Endothelial cell of umbilical vein (primary cell): ENCODE measurements at regions not wholly inside any gene's neighbourhood (a gene's known extent, or its start where the extent isn't known, plus 50 kb on each side); places are given as distances from the start of the nearest gene placed in this dataset.

Source experiments
- BruUV-seq: library from RNA; stranded (reverse); fragments of 400-500 nt; replicated peaks from 2 replicates; lab custom pipeline; 2021; lab: Mats Ljungman, UMichigan
- CTCF ChIA-PET: fragments of 300-600, 350-600 bp; sonication (Branson Sonifier 250); formaldehyde crosslinking; loops from one replicate; lab custom pipeline; 2021; ENCODE audit warnings: antibody characterized with exemption, inconsistent platforms; lab: Charles Lee
- POLR2A ChIA-PET: fragments of 300-600, 350-600 bp; sonication (Branson Sonifier 250); formaldehyde crosslinking; loops from one replicate; lab custom pipeline; 2021; ENCODE audit warnings: antibody characterized with exemption, inconsistent platforms; lab: Charles Lee
- DNase-seq: peaks from one replicate; pipeline ENCODE4 v3.0.0-alpha.2; 2011; ENCODE audit warnings: low read depth, low spot score
- FAIRE-seq: peaks from 2 replicates; lab custom pipeline; 2011; peaks lifted over from hg19 to GRCh38; lab: Jason Lieb, UNC
- H2AFZ ChIP-seq: 2 replicates; pipeline ENCODE4 v1.6.0; 2012; ENCODE audit warnings: low read depth, low read length, control low read depth, inconsistent platforms
- H3K27ac ChIP-seq: 2 replicates; pipeline ENCODE4 v1.5.1; 2011; ENCODE audit warnings: low read depth, mild to moderate bottlenecking, control low read depth, low read length, moderate library complexity; ENCODE audit not compliant: insufficient read depth
- H3K27me3 ChIP-seq, 2 experiments: 2 replicates each; pipeline versions ENCODE4 v1.6.0 to v1.6.1; 2011; ENCODE audit warnings: low read length in 2 of 2, mixed read lengths in 1 of 2; ENCODE audit not compliant: control insufficient read depth in 2 of 2, insufficient read depth in 2 of 2
- H3K36me3 ChIP-seq, 2 experiments: 2 replicates in 1 of 2; 3 replicates in 1 of 2; pipeline ENCODE4 v1.5.1; 2011; ENCODE audit warnings: low read length in 2 of 2, mild to moderate bottlenecking in 1 of 2, moderate library complexity in 1 of 2; ENCODE audit not compliant: control insufficient read depth in 2 of 2, insufficient read depth in 2 of 2; ENCODE audit errors: extremely low read depth in 1 of 2
- H3K4me1 ChIP-seq: 3 replicates; pipeline ENCODE4 v1.5.1; 2011; ENCODE audit warnings: mild to moderate bottlenecking, low read length; ENCODE audit not compliant: control insufficient read depth, insufficient read depth; ENCODE audit errors: extremely low read depth
- H3K4me2 ChIP-seq: 2 replicates; pipeline ENCODE4 v1.6.1; 2011; ENCODE audit warnings: low read length, control low read depth, mixed read lengths; ENCODE audit not compliant: insufficient read depth
- H3K4me3 ChIP-seq, 3 experiments: fragments of 200-600 bp in 1 of 3; sonication (generic), shearing (Covaris generic) in 1 of 3; replicated peaks in 1 of 3; 2 replicates each; pipeline ENCODE4 v1.5.1; 2011 to 2016; ENCODE audit warnings: control low read depth in 3 of 3, low read length in 3 of 3, mild to moderate bottlenecking in 2 of 3, inconsistent platforms in 1 of 3, low read depth in 1 of 3, moderate library complexity in 1 of 3; ENCODE audit not compliant: insufficient read depth in 1 of 3
- H3K79me2 ChIP-seq: 2 replicates; pipeline ENCODE4 v1.6.0; 2012; ENCODE audit warnings: low read length, inconsistent platforms; ENCODE audit not compliant: control insufficient read depth, insufficient read depth
- H3K9ac ChIP-seq: replicated peaks from 2 replicates; pipeline ENCODE3; 2011; ENCODE audit warnings: low read length, control low read depth; ENCODE audit not compliant: insufficient read depth; ENCODE audit errors: extremely low read depth
- H3K9me1 ChIP-seq: replicated peaks from 3 replicates; pipeline ENCODE4 v1.6.0; 2011; ENCODE audit warnings: mild to moderate bottlenecking, low read length; ENCODE audit not compliant: control insufficient read depth, insufficient read depth; ENCODE audit errors: extremely low read depth
- H3K9me3 ChIP-seq: replicated peaks from 2 replicates; pipeline ENCODE4 v1.5.1; 2012; ENCODE audit warnings: low read length, inconsistent platforms; ENCODE audit not compliant: control insufficient read depth, insufficient read depth
- H4K20me1 ChIP-seq: replicated peaks from 2 replicates; pipeline ENCODE3; 2011; ENCODE audit warnings: mild to moderate bottlenecking, low read length; ENCODE audit not compliant: control insufficient read depth, insufficient read depth; ENCODE audit errors: extremely low read depth
- EZH2 ChIP-seq: IDR thresholded peaks from 2 replicates; pipeline ENCODE4 v1.6.1; 2012; ENCODE audit warnings: borderline replicate concordance, low read depth, mild to moderate bottlenecking, moderate library complexity, low read length, inconsistent platforms; ENCODE audit not compliant: severe bottlenecking
- FOS ChIP-seq: IDR thresholded peaks from 2 replicates; pipeline ENCODE4 v1.6.1; 2011; ENCODE audit warnings: mild to moderate bottlenecking, low read length, moderate library complexity, borderline replicate concordance; ENCODE audit not compliant: insufficient read depth
- GATA2 ChIP-seq: IDR thresholded peaks from 2 replicates; pipeline ENCODE4 v1.7.0; 2011; ENCODE audit warnings: low read depth, mild to moderate bottlenecking, moderate library complexity, mixed read lengths, low read length; ENCODE audit not compliant: insufficient read length, insufficient read depth
- JUN ChIP-seq: IDR thresholded peaks from 2 replicates; pipeline ENCODE4 v1.6.1; 2011; ENCODE audit warnings: borderline replicate concordance, low read depth; ENCODE audit not compliant: insufficient read length, insufficient read depth
- MYC ChIP-seq: IDR thresholded peaks from one replicate; pipeline ENCODE4 v1.6.1; 2011; ENCODE audit warnings: mild to moderate bottlenecking, low read depth, low read length
- POLR2A ChIP-seq: IDR thresholded peaks from 2 replicates; pipeline ENCODE4 v1.6.1; 2012; ENCODE audit warnings: low read depth, mild to moderate bottlenecking, control low read depth, low read length
- POLR2AphosphoS5 ChIP-seq: IDR thresholded peaks from 2 replicates; pipeline ENCODE4 v1.6.1; 2012; ENCODE audit warnings: low read depth, mild to moderate bottlenecking, control low read depth, low read length, moderate library complexity; ENCODE audit not compliant: insufficient read depth
- dilution Hi-C: fragments of 300-500 bp; cut with MboI; formaldehyde crosslinking; loops from one replicate; pipeline ENCODE4 v1.15.0; 2019; ENCODE audit warnings: low sequenced_read_pairs; ENCODE audit not compliant: extremely low pct_ligation_motif_present
- intact Hi-C: fragments of 100-400 bp; cut with micrococcal nuclease; formaldehyde crosslinking; loops from one replicate; pipeline ENCODE4 v1.10.0; 2022
- TF ChIP-seq, protein P1 (sequence below): IDR thresholded peaks from 2 replicates; pipeline ENCODE4 v1.6.1; 2011; ENCODE audit not compliant: insufficient read depth, insufficient read length
- TF ChIP-seq, protein P2 (sequence below), 2 donors: IDR thresholded peaks; 1 replicate in 1 of 2; 2 replicates in 1 of 2; pipeline ENCODE4 v1.5.1; 2011; ENCODE audit warnings: low read length in 2 of 2, mild to moderate bottlenecking in 2 of 2, moderate library complexity in 2 of 2, control low read depth in 1 of 2, inconsistent platforms in 1 of 2, low read depth in 1 of 2; ENCODE audit not compliant: insufficient read depth in 1 of 2; ENCODE audit errors: extremely low read depth in 1 of 2

- intact Hi-C loops (no loop called here), dilution Hi-C loops (no loop called here)
- H2AFZ ChIP-seq = no peak overlapping the region
- H4K20me1 ChIP-seq = no peaks in the 10 kb centered on the region
- TF ChIP-seq MYC (no peak), GATA2 (no peak), JUN (no peak), POLR2AphosphoS5 (no peak), FOS (no peak), POLR2A (no peak), EZH2 (no peak)
- TF ChIP-seq, protein P1, sequence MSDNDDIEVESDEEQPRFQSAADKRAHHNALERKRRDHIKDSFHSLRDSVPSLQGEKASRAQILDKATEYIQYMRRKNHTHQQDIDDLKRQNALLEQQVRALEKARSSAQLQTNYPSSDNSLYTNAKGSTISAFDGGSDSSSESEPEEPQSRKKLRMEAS = no peak
- TF ChIP-seq, protein P2, sequence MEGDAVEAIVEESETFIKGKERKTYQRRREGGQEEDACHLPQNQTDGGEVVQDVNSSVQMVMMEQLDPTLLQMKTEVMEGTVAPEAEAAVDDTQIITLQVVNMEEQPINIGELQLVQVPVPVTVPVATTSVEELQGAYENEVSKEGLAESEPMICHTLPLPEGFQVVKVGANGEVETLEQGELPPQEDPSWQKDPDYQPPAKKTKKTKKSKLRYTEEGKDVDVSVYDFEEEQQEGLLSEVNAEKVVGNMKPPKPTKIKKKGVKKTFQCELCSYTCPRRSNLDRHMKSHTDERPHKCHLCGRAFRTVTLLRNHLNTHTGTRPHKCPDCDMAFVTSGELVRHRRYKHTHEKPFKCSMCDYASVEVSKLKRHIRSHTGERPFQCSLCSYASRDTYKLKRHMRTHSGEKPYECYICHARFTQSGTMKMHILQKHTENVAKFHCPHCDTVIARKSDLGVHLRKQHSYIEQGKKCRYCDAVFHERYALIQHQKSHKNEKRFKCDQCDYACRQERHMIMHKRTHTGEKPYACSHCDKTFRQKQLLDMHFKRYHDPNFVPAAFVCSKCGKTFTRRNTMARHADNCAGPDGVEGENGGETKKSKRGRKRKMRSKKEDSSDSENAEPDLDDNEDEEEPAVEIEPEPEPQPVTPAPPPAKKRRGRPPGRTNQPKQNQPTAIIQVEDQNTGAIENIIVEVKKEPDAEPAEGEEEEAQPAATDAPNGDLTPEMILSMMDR (IDR thresholded peaks at IDR 0.05; ENCODE audit: extremely low read depth in 1 of 2, insufficient read depth in 1 of 2, low read depth in 1 of 2, low read length in 2 of 2) = no peak
- FAIRE-seq (no peak), DNase-seq (no peak)
- no peak overlapping the region for H3K27ac ChIP-seq
- POLR2A ChIA-PET = no interaction called here
- H3K27me3 ChIP-seq = no peaks in the 10 kb centered on the region
- no peaks in the 10 kb centered on the region for H3K9me1 ChIP-seq
- CTCF ChIA-PET = no interaction called here
- no peaks in the 10 kb centered on the region for H3K36me3 ChIP-seq
- no peaks in the 10 kb centered on the region for H3K9me3 ChIP-seq
- H3K9ac ChIP-seq = no peak overlapping the region
- H3K4me3 ChIP-seq = no peak overlapping the region
- H3K4me1 ChIP-seq = peaks cover 9% of the 10 kb centered on the region
- no TSS peak for BruUV-seq
- no peaks in the 10 kb centered on the region for H3K79me2 ChIP-seq
- H3K4me2 ChIP-seq = no peak overlapping the region
Observed at GRCh38 chr3:171939578-171939977, 96.4 kb downstream of the TMEM212 start.
